ENCODE measurements at regions not wholly inside any gene's neighbourhood (a gene's known extent, or its start where the extent isn't known, plus 50 kb on each side); places are given as distances from the start of the nearest gene placed in this dataset.

DNA sequence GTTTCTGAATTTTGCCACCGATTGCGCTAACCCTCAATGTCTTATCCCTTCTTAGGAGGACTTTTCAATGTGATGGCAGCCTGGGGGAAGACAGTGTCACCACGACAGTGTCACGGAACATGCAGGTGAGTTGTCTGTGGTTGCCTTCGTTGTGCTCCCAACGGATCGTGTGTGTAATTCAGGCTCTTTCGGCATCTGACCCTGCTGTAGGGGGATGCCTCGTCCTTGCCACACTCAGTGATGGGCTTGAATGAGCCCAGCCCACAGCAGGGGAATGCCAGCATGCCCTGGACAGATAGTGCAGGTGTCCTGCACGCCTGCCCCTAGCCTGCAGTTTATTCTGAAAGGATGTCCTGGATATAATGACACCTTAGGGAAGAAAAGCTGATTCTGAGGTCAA is 123.8 kb upstream of the RTL1 start:
- Mint-ChIP-seq H3K27ac (no peak overlapping the region), H3K4me3 (no peak overlapping the region), H3K4me1 (ENCODE audit: low read depth) (no peaks in the 10 kb centered on the region)

DNA sequence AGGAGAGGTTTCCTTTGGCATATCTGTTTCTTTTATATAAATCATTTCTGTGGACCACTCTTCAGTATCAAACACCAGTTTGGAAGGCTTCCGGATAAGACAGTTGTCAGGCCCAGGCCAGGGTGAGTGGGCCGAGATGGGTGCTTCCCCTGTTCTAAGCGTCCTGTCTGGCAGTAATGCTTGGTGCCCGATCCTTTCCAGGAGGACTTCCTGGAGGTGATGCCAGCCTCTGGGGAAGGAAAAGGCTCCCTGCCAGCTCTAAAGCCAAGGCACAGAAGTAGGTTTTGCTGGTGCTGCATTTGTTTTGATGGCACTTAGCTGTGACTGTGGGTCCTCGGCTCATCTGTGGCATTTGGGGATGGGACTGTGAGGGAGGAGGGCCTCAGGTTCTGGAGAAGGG is 124.4 kb upstream of the RTL1 start:
- H3K4me1 Mint-ChIP-seq (ENCODE audit: low read depth), result no peaks in the 10 kb centered on the region
- H3K9me3 Mint-ChIP-seq, result no peaks in the 10 kb centered on the region
- H3K4me3 Mint-ChIP-seq, result no peak overlapping the region
- no peaks in the 10 kb centered on the region for H3K36me3 Mint-ChIP-seq (ENCODE audit: low read depth)
- no peaks in the 10 kb centered on the region for H3K27me3 Mint-ChIP-seq
- no peak overlapping the region for H3K27ac Mint-ChIP-seq

More for the DNA sequence above, 123.8 kb upstream of the RTL1 start:
- no peaks in the 10 kb centered on the region for H3K9me3 Mint-ChIP-seq
- no peaks in the 10 kb centered on the region for H3K36me3 Mint-ChIP-seq (ENCODE audit: low read depth)
- peaks cover 3% of the 10 kb centered on the region for H3K27me3 Mint-ChIP-seq

GRCh38 chr14:101028971-101029667 is 125.6 kb upstream of the RTL1 start:
- no peak overlapping the region for H3K4me3 Mint-ChIP-seq
- H3K27ac Mint-ChIP-seq, result no peak overlapping the region
- H3K4me1 Mint-ChIP-seq (ENCODE audit: low read depth), result no peaks in the 10 kb centered on the region
- no peaks in the 10 kb centered on the region for H3K9me3 Mint-ChIP-seq
- H3K27me3 Mint-ChIP-seq, result no peaks in the 10 kb centered on the region
- no peaks in the 10 kb centered on the region for H3K36me3 Mint-ChIP-seq (ENCODE audit: low read depth)

GRCh38 chr14:101029668-101030290 is 126.3 kb upstream of the RTL1 start:
- H3K4me1 Mint-ChIP-seq (ENCODE audit: low read depth), result no peaks in the 10 kb centered on the region
- no peaks in the 10 kb centered on the region for H3K36me3 Mint-ChIP-seq (ENCODE audit: low read depth)
- H3K4me3 Mint-ChIP-seq, result no peak overlapping the region
- no peaks in the 10 kb centered on the region for H3K9me3 Mint-ChIP-seq
- no peaks in the 10 kb centered on the region for H3K27me3 Mint-ChIP-seq
- H3K27ac Mint-ChIP-seq, result no peak overlapping the region

- no peaks in the 10 kb centered on the region for H3K27me3 Mint-ChIP-seq
- no peaks in the 10 kb centered on the region for H3K36me3 Mint-ChIP-seq (ENCODE audit: low read depth)
- no peaks in the 10 kb centered on the region for H3K4me1 Mint-ChIP-seq (ENCODE audit: low read depth)
- H3K4me3 Mint-ChIP-seq, result no peak overlapping the region
- no peak overlapping the region for H3K27ac Mint-ChIP-seq
- H3K9me3 Mint-ChIP-seq, result no peaks in the 10 kb centered on the region
Observed at GRCh38 chr14:101030586-101030985, 127.1 kb upstream of the RTL1 start.

- Mint-ChIP-seq H3K36me3 (ENCODE audit: low read depth) (no peaks in the 10 kb centered on the region), H3K4me3 (no peak overlapping the region), H3K27me3 (no peaks in the 10 kb centered on the region), H3K27ac (no peak overlapping the region), H3K9me3 (no peaks in the 10 kb centered on the region), H3K4me1 (ENCODE audit: low read depth) (no peaks in the 10 kb centered on the region)
Observed at GRCh38 chr14:101031186-101031585, 127.7 kb upstream of the RTL1 start.

GRCh38 chr14:101031721-101032120 is 128.2 kb upstream of the RTL1 start:
- H3K36me3 Mint-ChIP-seq (ENCODE audit: low read depth), result no peaks in the 10 kb centered on the region
- H3K27me3 Mint-ChIP-seq, result no peaks in the 10 kb centered on the region
- H3K27ac Mint-ChIP-seq, result no peak overlapping the region
- H3K4me1 Mint-ChIP-seq (ENCODE audit: low read depth), result no peaks in the 10 kb centered on the region
- no peaks in the 10 kb centered on the region for H3K9me3 Mint-ChIP-seq
- no peak overlapping the region for H3K4me3 Mint-ChIP-seq

DNA sequence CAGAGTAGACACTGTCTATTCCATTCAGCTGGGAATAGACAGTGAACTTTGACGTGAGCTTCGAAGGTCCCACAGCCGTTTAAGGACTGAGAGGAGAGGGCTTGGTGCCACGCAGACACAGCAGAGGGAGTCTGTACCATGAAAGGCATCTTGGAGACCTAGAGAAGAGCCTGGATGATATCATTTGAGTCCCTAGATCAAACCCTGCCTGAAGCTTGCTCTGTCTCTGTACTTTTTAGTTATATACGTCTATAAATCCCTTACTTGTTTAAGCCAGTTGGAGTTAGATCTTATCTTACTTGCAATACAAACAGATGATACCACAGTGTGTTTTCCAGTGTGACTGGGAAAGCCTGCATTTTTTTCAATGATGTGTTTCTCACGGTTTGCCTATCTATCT is 128.9 kb upstream of the RTL1 start:
- Mint-ChIP-seq H3K36me3 (ENCODE audit: low read depth) (no peaks in the 10 kb centered on the region), H3K27ac (no peak overlapping the region), H3K9me3 (no peaks in the 10 kb centered on the region), H3K27me3 (no peaks in the 10 kb centered on the region), H3K4me1 (ENCODE audit: low read depth) (no peaks in the 10 kb centered on the region), H3K4me3 (no peak overlapping the region)

DNA sequence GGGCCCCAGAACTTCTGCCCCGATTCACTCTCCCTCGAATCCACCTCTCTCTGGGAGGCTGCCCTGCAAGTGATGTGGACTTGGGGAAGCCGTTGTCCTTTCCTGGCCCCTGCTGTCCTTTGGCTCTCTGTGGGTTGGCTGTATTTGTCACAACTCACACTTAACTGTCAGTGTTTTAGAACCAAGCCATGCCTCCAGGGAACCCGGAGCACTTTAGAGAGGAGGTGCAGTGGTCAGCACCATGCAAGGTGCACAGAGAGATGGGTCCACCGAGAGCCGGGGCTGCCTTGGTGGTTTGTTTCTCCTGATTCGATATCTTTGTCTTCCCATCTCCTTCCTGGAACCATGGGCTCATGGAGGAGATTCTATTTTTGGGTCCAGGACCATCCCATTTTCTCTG is 129.5 kb upstream of the RTL1 start:
- Mint-ChIP-seq H3K9me3 (no peaks in the 10 kb centered on the region), H3K27ac (no peak overlapping the region), H3K4me1 (ENCODE audit: low read depth) (no peaks in the 10 kb centered on the region), H3K27me3 (no peaks in the 10 kb centered on the region), H3K4me3 (no peak overlapping the region), H3K36me3 (ENCODE audit: low read depth) (no peaks in the 10 kb centered on the region)

- H3K36me3 Mint-ChIP-seq (ENCODE audit: low read depth), result no peaks in the 10 kb centered on the region
- H3K4me3 Mint-ChIP-seq, result no peak overlapping the region
- no peak overlapping the region for H3K27ac Mint-ChIP-seq
- no peaks in the 10 kb centered on the region for H3K9me3 Mint-ChIP-seq
- H3K4me1 Mint-ChIP-seq (ENCODE audit: low read depth), result no peaks in the 10 kb centered on the region
- no peaks in the 10 kb centered on the region for H3K27me3 Mint-ChIP-seq
Observed at GRCh38 chr14:101033446-101034165, 130.1 kb upstream of the RTL1 start.

- no peaks in the 10 kb centered on the region for H3K36me3 Mint-ChIP-seq (ENCODE audit: low read depth)
- no peaks in the 10 kb centered on the region for H3K27me3 Mint-ChIP-seq
- H3K9me3 Mint-ChIP-seq, result no peaks in the 10 kb centered on the region
- no peak overlapping the region for H3K4me3 Mint-ChIP-seq
- H3K27ac Mint-ChIP-seq, result no peak overlapping the region
- no peaks in the 10 kb centered on the region for H3K4me1 Mint-ChIP-seq (ENCODE audit: low read depth)
Observed at GRCh38 chr14:101034986-101035385, 131.5 kb upstream of the RTL1 start.

- H3K4me1 Mint-ChIP-seq (ENCODE audit: low read depth), result no peaks in the 10 kb centered on the region
- H3K9me3 Mint-ChIP-seq, result no peaks in the 10 kb centered on the region
- H3K36me3 Mint-ChIP-seq (ENCODE audit: low read depth), result no peaks in the 10 kb centered on the region
- H3K4me3 Mint-ChIP-seq, result no peak overlapping the region
- H3K27ac Mint-ChIP-seq, result no peak overlapping the region
- H3K27me3 Mint-ChIP-seq, result no peaks in the 10 kb centered on the region
Observed at GRCh38 chr14:101035466-101036225, 132.1 kb upstream of the RTL1 start.

DNA sequence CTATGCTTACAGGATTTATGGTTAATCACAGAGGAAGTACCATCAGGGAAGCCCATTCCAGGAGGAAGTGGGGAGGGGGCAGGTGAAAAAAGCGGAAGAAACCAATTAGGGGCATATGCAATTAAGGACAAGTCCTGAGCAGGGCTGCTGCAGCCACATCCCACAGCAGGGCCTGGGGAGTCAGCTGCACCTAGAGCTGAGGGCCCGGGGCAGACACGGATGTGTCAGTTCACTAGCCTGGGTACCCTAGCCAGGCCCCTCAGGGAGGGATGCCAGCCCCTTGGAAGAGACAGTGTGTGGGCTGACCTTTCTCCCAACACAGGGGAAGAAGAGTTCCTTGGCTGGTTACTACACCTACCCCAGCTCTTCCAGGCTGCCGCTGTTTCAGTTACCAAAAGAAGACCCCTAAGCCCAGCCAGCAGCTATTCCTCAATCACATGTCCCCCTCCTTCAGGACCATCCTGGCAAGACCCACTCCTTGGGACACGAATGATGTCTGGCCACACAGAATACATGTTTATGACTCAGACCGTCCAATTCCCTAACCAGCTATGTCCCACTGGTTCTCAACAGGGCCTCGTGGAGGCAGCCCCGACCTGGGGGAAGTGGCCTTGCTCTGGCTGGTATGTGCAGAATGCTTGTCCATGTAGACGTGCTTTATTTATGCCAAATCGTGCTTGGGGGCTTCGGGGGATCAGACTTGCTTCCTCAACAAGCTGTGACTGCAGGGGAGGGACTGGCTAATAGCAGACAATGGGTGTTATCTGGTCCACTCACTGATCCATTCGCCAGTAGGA is 133.7 kb upstream of the RTL1 start:
- Mint-ChIP-seq H3K27me3 (no peaks in the 10 kb centered on the region), H3K9me3 (no peaks in the 10 kb centered on the region), H3K4me1 (ENCODE audit: low read depth) (no peaks in the 10 kb centered on the region), H3K27ac (no peak overlapping the region), H3K36me3 (ENCODE audit: low read depth) (no peaks in the 10 kb centered on the region), H3K4me3 (no peak overlapping the region)

- H3K4me1 Mint-ChIP-seq (ENCODE audit: low read depth), result no peaks in the 10 kb centered on the region
Observed at GRCh38 chr14:101039031-101039754, 135.7 kb upstream of the RTL1 start.

More at GRCh38 chr14:101039031-101039754, 135.7 kb upstream of the RTL1 start:
- Mint-ChIP-seq H3K27me3 (no peaks in the 10 kb centered on the region), H3K27ac (no peak overlapping the region), H3K36me3 (ENCODE audit: low read depth) (no peaks in the 10 kb centered on the region), H3K9me3 (no peaks in the 10 kb centered on the region), H3K4me3 (no peak overlapping the region)

Data from stimulated activated naive CD8-positive, alpha-beta T cell treated with anti-CD3 and anti-CD28 coated beads, Interleukin-15, Interleukin-2, amounts not matched to agents 100 ng/mL and 50 ng/mL, for 24 hours (primary cell).